ENCODE measurements at regions not wholly inside any gene's neighbourhood (a gene's known extent, or its start where the extent isn't known, plus 50 kb on each side); places are given as distances from the start of the nearest gene placed in this dataset.

DNA sequence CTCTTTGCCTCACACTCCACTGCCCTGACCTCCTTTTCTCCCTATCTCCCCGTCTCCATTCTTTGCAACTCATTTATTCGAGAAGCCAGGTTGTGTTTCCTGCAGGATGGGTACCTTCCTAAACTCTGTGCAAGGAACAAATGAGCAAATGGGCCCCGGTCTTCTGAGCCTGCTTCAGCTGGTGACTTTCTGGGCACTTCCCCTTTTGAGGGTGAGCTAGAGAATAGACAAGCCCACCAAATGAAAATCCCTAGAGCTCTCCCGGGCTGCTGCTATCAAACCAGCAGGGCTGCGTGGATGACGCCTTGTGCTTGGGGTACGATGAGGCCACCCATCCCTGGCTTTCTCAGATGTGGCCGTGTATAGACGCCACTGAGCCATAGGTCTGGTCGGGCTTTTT lies 91.0 kb upstream of the FOXA2 start:
- TF ChIP-seq, protein P1, sequence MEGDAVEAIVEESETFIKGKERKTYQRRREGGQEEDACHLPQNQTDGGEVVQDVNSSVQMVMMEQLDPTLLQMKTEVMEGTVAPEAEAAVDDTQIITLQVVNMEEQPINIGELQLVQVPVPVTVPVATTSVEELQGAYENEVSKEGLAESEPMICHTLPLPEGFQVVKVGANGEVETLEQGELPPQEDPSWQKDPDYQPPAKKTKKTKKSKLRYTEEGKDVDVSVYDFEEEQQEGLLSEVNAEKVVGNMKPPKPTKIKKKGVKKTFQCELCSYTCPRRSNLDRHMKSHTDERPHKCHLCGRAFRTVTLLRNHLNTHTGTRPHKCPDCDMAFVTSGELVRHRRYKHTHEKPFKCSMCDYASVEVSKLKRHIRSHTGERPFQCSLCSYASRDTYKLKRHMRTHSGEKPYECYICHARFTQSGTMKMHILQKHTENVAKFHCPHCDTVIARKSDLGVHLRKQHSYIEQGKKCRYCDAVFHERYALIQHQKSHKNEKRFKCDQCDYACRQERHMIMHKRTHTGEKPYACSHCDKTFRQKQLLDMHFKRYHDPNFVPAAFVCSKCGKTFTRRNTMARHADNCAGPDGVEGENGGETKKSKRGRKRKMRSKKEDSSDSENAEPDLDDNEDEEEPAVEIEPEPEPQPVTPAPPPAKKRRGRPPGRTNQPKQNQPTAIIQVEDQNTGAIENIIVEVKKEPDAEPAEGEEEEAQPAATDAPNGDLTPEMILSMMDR (IDR thresholded peaks at IDR 0.05) = no peak
- no peak for TF ChIP-seq POLR2A (IDR thresholded peaks at IDR 0.05)
- no peak for TF ChIP-seq POLR2AphosphoS5 (IDR thresholded peaks at IDR 0.05; ENCODE audit: insufficient read depth in 1 of 2, low read depth in 1 of 2)
